H9 (cell line): ENCODE measurements at regions not wholly inside any gene's neighbourhood (a gene's known extent, or its start where the extent isn't known, plus 50 kb on each side); places are given as distances from the start of the nearest gene placed in this dataset.

Experiments
- DNase-seq: peaks from one replicate; pipeline ENCODE4 v3.0.0-alpha.2; 2017
- H2AFZ ChIP-seq: one replicate; pipeline ENCODE4 v1.6.1; 2013; ENCODE audit warnings: mild to moderate bottlenecking, low read length, control low read depth, moderate library complexity
- H2AK5ac ChIP-seq: 2 replicates; pipeline ENCODE4 v1.6.1; 2013; ENCODE audit warnings: low read length, control low read depth, mixed read lengths; ENCODE audit not compliant: insufficient read length
- H2BK120ac ChIP-seq: one replicate; pipeline ENCODE4 v1.6.1; 2013; ENCODE audit warnings: low read depth, mild to moderate bottlenecking, low read length, control low read depth, inconsistent platforms; ENCODE audit not compliant: poor library complexity, severe bottlenecking
- H2BK12ac ChIP-seq: 2 replicates; pipeline ENCODE4 v1.6.1; 2013; ENCODE audit warnings: low read length, control low read depth, mixed read lengths, low read depth; ENCODE audit not compliant: insufficient read length
- H2BK15ac ChIP-seq: 2 replicates; pipeline ENCODE4 v1.6.1; 2013; ENCODE audit warnings: low read depth, low read length, control low read depth
- H2BK20ac ChIP-seq: one replicate; pipeline ENCODE4 v1.6.1; 2013; ENCODE audit warnings: low read depth, mild to moderate bottlenecking, low read length, control low read depth, inconsistent platforms; ENCODE audit not compliant: poor library complexity, severe bottlenecking
- H2BK5ac ChIP-seq: 2 replicates; pipeline ENCODE4 v1.6.1; 2013; ENCODE audit warnings: low read length, control low read depth, mixed read lengths; ENCODE audit not compliant: insufficient read length
- H3K14ac ChIP-seq: 2 replicates; pipeline ENCODE4 v1.6.1; 2013; ENCODE audit warnings: low read length, control low read depth; ENCODE audit not compliant: insufficient read depth
- H3K18ac ChIP-seq: 2 replicates; pipeline ENCODE4 v1.6.1; 2013; ENCODE audit warnings: low read depth, mild to moderate bottlenecking, mixed read lengths, low read length, control low read depth; ENCODE audit not compliant: insufficient read length
- H3K23ac ChIP-seq: 2 replicates; pipeline ENCODE4 v1.6.1; 2013; ENCODE audit warnings: low read length, control low read depth, mixed read lengths, low read depth; ENCODE audit not compliant: insufficient read length
- H3K23me2 ChIP-seq: 2 replicates; pipeline ENCODE4 v1.6.1; 2013; ENCODE audit warnings: low read depth, mild to moderate bottlenecking, mixed read lengths, low read length, control low read depth; ENCODE audit not compliant: insufficient read length, poor library complexity, severe bottlenecking
- H3K27ac ChIP-seq: 2 replicates; pipeline ENCODE4 v1.5.1; 2013; ENCODE audit warnings: low read length, control low read depth, mixed read lengths, low read depth; ENCODE audit not compliant: insufficient read length
- H3K27me3 ChIP-seq: 2 replicates; pipeline ENCODE4 v1.6.1; 2013; ENCODE audit warnings: low read length, control low read depth, inconsistent platforms; ENCODE audit not compliant: insufficient read depth
- H3K4ac ChIP-seq: 2 replicates; pipeline ENCODE4 v1.6.1; 2013; ENCODE audit warnings: low read depth, mild to moderate bottlenecking, control low read depth, inconsistent platforms, low read length, moderate library complexity
- H3K4me1 ChIP-seq: 2 replicates; pipeline ENCODE4 v1.6.1; 2013; ENCODE audit warnings: low read length, control low read depth, inconsistent platforms; ENCODE audit not compliant: insufficient read depth
- H3K4me2 ChIP-seq: 2 replicates; pipeline ENCODE4 v1.6.1; 2013; ENCODE audit warnings: low read length, control low read depth, mixed read lengths; ENCODE audit not compliant: insufficient read length, insufficient read depth
- H3K56ac ChIP-seq: 2 replicates; pipeline ENCODE4 v1.6.1; 2013; ENCODE audit warnings: low read depth, mild to moderate bottlenecking, mixed read lengths, low read length, control low read depth; ENCODE audit not compliant: insufficient read length
- H3K79me1 ChIP-seq: 2 replicates; pipeline ENCODE4 v1.6.1; 2013; ENCODE audit warnings: low read depth, mild to moderate bottlenecking, moderate library complexity, low read length, control low read depth, inconsistent platforms; ENCODE audit not compliant: insufficient read depth, poor library complexity, severe bottlenecking
- H3K79me2 ChIP-seq: 2 replicates; pipeline ENCODE4 v1.6.1; 2013; ENCODE audit warnings: low read length, control low read depth, inconsistent platforms; ENCODE audit not compliant: insufficient read depth
- H3K9ac ChIP-seq: 2 replicates; pipeline ENCODE4 v1.6.1; 2013; ENCODE audit warnings: low read length, control low read depth, mixed read lengths; ENCODE audit not compliant: insufficient read length; ENCODE audit errors: extremely low read depth
- H3K9me3 ChIP-seq: one replicate; pipeline ENCODE4 v1.6.1; 2013; ENCODE audit warnings: low read depth, low read length, inconsistent platforms; ENCODE audit not compliant: control insufficient read depth
- H3T11ph ChIP-seq: one replicate; pipeline ENCODE4 v1.6.1; 2013; ENCODE audit warnings: mild to moderate bottlenecking, low read length, control low read depth, inconsistent platforms
- H4K20me1 ChIP-seq: one replicate; pipeline ENCODE4 v1.6.1; 2013; ENCODE audit not compliant: control insufficient read depth, insufficient read length, insufficient read depth
- H4K5ac ChIP-seq: 2 replicates; pipeline ENCODE4 v1.6.1; 2013; ENCODE audit warnings: low read depth, mild to moderate bottlenecking, mixed read lengths, low read length, control low read depth; ENCODE audit not compliant: insufficient read length
- H4K8ac ChIP-seq: replicated peaks from 2 replicates; pipeline ENCODE4 v1.6.1; 2013; ENCODE audit warnings: low read length, control low read depth, mixed read lengths, low read depth; ENCODE audit not compliant: insufficient read length
- H4K91ac ChIP-seq: 2 replicates; pipeline ENCODE4 v1.6.1; 2013; ENCODE audit warnings: low read depth, mild to moderate bottlenecking, moderate library complexity, mixed read lengths, low read length, control low read depth; ENCODE audit not compliant: insufficient read length
- H3K27ac Mint-ChIP-seq, 3 experiments: 2 replicates in 2 of 3; 3 replicates in 1 of 3; pipeline ENCODE4 v1.8.0; 2020 to 2021; ENCODE audit warnings: mixed read lengths in 3 of 3, mild to moderate bottlenecking in 1 of 3, moderate library complexity in 1 of 3
- H3K27me3 Mint-ChIP-seq: 2 replicates; pipeline ENCODE4 v1.8.0; 2021; ENCODE audit warnings: low read depth, mild to moderate bottlenecking, moderate library complexity, mixed read lengths
- H3K36me3 Mint-ChIP-seq, 3 experiments: 2 replicates in 2 of 3; 3 replicates in 1 of 3; pipeline ENCODE4 v1.8.0; 2020 to 2021; ENCODE audit warnings: low read depth in 3 of 3, mixed read lengths in 3 of 3; ENCODE audit not compliant: insufficient read depth in 1 of 3
- H3K4me1 Mint-ChIP-seq, 2 experiments: 2 replicates each; pipeline ENCODE4 v1.8.0; 2020; ENCODE audit warnings: mixed read lengths in 2 of 2
- H3K4me3 Mint-ChIP-seq, 2 experiments: 2 replicates in 1 of 2; 3 replicates in 1 of 2; pipeline ENCODE4 v1.8.0; 2020 to 2021; ENCODE audit warnings: mild to moderate bottlenecking in 2 of 2, mixed read lengths in 2 of 2, moderate library complexity in 1 of 2
- H3K9me3 Mint-ChIP-seq, 2 experiments: 2 replicates in 1 of 2; 3 replicates in 1 of 2; pipeline ENCODE4 v1.8.0; 2020; ENCODE audit warnings: mild to moderate bottlenecking in 2 of 2, mixed read lengths in 2 of 2, moderate library complexity in 1 of 2
- CTCF ChIP-seq: fragments of 200-600 bp; sonication (generic); conservative IDR thresholded peaks from 3 replicates; pipeline ENCODE4 v1.8.0; 2021; ENCODE audit warnings: antibody characterized with exemption, mild to moderate bottlenecking
- WGBS: extraction: QIAGEN DNeasy Blood & Tissue Kit; methylation state at CpG from one replicate; pipeline ENCODE4 v1.1.7; 2013; ENCODE audit warnings: missing lambda C conversion rate, low lambda C conversion rate, mixed read lengths; ENCODE audit not compliant: insufficient read length; ENCODE audit errors: extremely low coverage; 5-methylcytosine and 5-hydroxymethylcytosine counted together

GRCh38 chr6:40903456-40903855 is 135.6 kb downstream of the UNC5CL start:
- no peaks in the 10 kb centered on the region for H3K79me2 ChIP-seq
- H4K91ac ChIP-seq = no peak overlapping the region
- H3K23me2 ChIP-seq = no peaks in the 10 kb centered on the region
- no peak overlapping the region for H3K9ac ChIP-seq
- H2BK20ac ChIP-seq = no peak overlapping the region
- no peak overlapping the region for H2BK120ac ChIP-seq
- no peaks in the 10 kb centered on the region for H3K9me3 ChIP-seq
- H4K8ac ChIP-seq = no peak overlapping the region
- no peak overlapping the region for H4K5ac ChIP-seq
- H3K23ac ChIP-seq = no peak overlapping the region
- H2BK5ac ChIP-seq = no peak overlapping the region
- TF ChIP-seq CTCF = no peak
- WGBS = no CpG with 5 or more reads among the region's 1 CpG
- Mint-ChIP-seq H3K4me3 (no peak overlapping the region), H3K4me1 (peaks cover 5% of the 10 kb centered on the region in 2 experiments; a peak in 2 of 4 replicates), H3K9me3 (no peaks in the 10 kb centered on the region), H3K36me3 (no peaks in the 10 kb centered on the region), H3K27me3 (peaks cover 51% of the 10 kb centered on the region), H3K27ac (no peak overlapping the region)
- no peak overlapping the region for H3K56ac ChIP-seq
- no peak overlapping the region for H3T11ph ChIP-seq
- DNase-seq = no peak
- H2BK12ac ChIP-seq = no peak overlapping the region
- H3K27ac ChIP-seq = no peak overlapping the region
- H4K20me1 ChIP-seq = no peaks in the 10 kb centered on the region
- H3K14ac ChIP-seq = no peak overlapping the region
- H3K79me1 ChIP-seq = no peaks in the 10 kb centered on the region
- no peak overlapping the region for H3K18ac ChIP-seq
- peaks cover 3% of the 10 kb centered on the region; the same call in 1 of the 2 replicates for H3K27me3 ChIP-seq
- no peak overlapping the region for H2AK5ac ChIP-seq
- no peak overlapping the region for H3K4me2 ChIP-seq
- no peak overlapping the region for H2AFZ ChIP-seq
- H3K4me1 ChIP-seq = no peaks in the 10 kb centered on the region
- H2BK15ac ChIP-seq = no peak overlapping the region
- no peak overlapping the region for H3K4ac ChIP-seq
